ENCODE measurements at regions not wholly inside any gene's neighbourhood (a gene's known extent, or its start where the extent isn't known, plus 50 kb on each side); places are given as distances from the start of the nearest gene placed in this dataset.

DNA sequence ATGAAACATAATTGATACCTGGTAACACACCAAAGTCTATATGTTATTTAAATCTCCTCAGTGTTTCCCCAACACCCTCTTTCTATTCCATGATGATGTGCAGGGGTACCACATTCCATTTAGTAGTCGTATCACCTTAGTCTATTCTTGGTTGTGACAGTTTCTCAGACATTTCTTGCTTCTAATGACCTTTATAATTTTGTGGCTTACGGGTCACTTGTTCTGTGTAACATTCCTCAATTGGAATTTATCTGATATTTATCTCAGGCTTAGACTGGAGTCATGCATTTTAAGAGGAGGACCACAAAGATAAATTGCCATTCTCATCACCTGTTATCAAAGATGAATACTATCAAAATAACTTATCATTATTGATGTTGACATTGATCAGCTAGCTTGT, 679.6 kb downstream of the USP25 start:
- H3K9me3 Mint-ChIP-seq (ENCODE audit: low read depth) = peaks cover 5% of the 10 kb centered on the region

DNA sequence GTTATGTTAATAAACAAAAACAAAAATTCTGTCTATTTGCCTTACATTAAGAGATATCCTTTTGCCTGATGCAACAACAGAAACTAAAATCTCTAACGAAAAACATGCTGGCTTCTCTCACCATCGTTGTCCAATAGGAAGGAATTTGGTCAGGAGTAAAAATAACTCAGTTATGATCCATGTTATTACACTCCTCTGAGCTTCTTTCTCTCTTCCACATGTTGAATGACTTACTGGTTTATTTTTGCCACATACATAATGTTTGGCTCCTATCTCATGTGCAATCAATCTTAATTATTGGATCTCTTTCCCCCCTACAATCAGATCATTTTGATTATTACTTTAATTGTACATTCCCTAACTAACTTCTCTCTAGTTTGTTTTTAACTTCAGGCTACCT, 688.4 kb downstream of the USP25 start:
- no peaks in the 10 kb centered on the region for H3K27me3 Mint-ChIP-seq (ENCODE audit: low read depth)
- peaks cover 38% of the 10 kb centered on the region for H3K4me1 Mint-ChIP-seq (ENCODE audit: low read depth)
- H3K27ac Mint-ChIP-seq (ENCODE audit: unreplicated experiment) = peak overlapping the region; percentile 86
- no peaks in the 10 kb centered on the region for H3K9me3 Mint-ChIP-seq (ENCODE audit: low read depth)
- no peaks in the 10 kb centered on the region for H3K36me3 Mint-ChIP-seq (ENCODE audit: low read depth)
- DNase-seq (ENCODE audit: low spot score) = no peak
- TF ChIP-seq CTCF (IDR thresholded peaks at IDR 0.05) = no peak
- H3K4me3 Mint-ChIP-seq (ENCODE audit: unreplicated experiment) = peak overlapping the region; percentile 34

More for the DNA sequence above, 679.6 kb downstream of the USP25 start:
- no peak for DNase-seq (ENCODE audit: low spot score)
- peaks cover 41% of the 10 kb centered on the region for H3K4me1 Mint-ChIP-seq (ENCODE audit: low read depth)
- no peak for TF ChIP-seq CTCF (IDR thresholded peaks at IDR 0.05)
- peak overlapping the region; percentile 15 for H3K27ac Mint-ChIP-seq (ENCODE audit: unreplicated experiment)
- peaks cover 2% of the 10 kb centered on the region for H3K36me3 Mint-ChIP-seq (ENCODE audit: low read depth)
- H3K27me3 Mint-ChIP-seq (ENCODE audit: low read depth) = no peaks in the 10 kb centered on the region
- H3K4me3 Mint-ChIP-seq (ENCODE audit: unreplicated experiment) = no peak overlapping the region

GRCh38 chr21:16418642-16419041, 688.9 kb downstream of the USP25 start:
- Mint-ChIP-seq H3K27ac (ENCODE audit: unreplicated experiment) (peak overlapping the region; percentile 86), H3K9me3 (ENCODE audit: low read depth) (no peaks in the 10 kb centered on the region), H3K27me3 (ENCODE audit: low read depth) (no peaks in the 10 kb centered on the region), H3K36me3 (ENCODE audit: low read depth) (no peaks in the 10 kb centered on the region), H3K4me3 (ENCODE audit: unreplicated experiment) (peak overlapping the region; percentile 87), H3K4me1 (ENCODE audit: low read depth) (peaks cover 38% of the 10 kb centered on the region)
- no peak for DNase-seq (ENCODE audit: low spot score)
- no peak for TF ChIP-seq CTCF (IDR thresholded peaks at IDR 0.05)

DNA sequence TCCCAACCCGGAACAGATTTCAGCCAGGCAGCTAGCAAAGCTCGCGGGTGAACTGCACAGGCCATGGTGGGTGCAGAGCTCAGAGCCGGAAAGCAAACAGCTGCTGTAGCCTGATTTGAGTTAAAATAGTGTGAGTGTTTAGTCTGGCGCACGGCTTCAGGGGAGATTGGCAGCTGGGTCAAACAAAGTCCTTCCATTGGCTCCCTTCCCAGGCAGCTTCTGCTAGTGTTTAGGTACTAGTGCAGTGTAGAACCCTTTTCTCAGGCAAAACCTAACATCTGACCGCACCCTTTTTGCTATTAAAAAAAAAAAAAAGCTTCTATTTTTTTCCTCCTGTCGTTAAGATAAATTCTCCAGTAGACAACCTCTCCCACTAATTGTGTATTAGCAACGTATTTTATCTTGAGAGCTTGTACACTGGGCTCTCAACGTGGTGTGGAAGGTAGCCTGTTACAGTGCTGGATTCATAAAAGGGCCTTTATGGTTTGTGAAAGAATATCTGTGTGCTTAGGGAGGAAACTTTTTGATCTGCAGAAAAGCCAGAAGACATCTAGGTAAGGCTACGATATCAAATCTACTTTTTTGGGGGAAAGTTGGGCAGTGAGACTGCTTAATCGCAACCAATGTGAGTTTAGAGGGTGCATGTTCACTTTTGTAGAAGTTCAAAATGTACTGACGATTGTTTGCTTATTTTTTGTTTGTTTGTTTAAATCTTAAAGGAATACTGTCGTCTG, 689.6 kb downstream of the USP25 start:
- Mint-ChIP-seq H3K27me3 (ENCODE audit: low read depth) (no peaks in the 10 kb centered on the region), H3K36me3 (ENCODE audit: low read depth) (no peaks in the 10 kb centered on the region), H3K4me3 (ENCODE audit: unreplicated experiment) (peak overlapping the region; percentile 87), H3K4me1 (ENCODE audit: low read depth) (peaks cover 40% of the 10 kb centered on the region), H3K27ac (ENCODE audit: unreplicated experiment) (peak overlapping the region; percentile 86), H3K9me3 (ENCODE audit: low read depth) (no peaks in the 10 kb centered on the region)
- no peak for DNase-seq (ENCODE audit: low spot score)
- no peak for TF ChIP-seq CTCF (IDR thresholded peaks at IDR 0.05)

DNA sequence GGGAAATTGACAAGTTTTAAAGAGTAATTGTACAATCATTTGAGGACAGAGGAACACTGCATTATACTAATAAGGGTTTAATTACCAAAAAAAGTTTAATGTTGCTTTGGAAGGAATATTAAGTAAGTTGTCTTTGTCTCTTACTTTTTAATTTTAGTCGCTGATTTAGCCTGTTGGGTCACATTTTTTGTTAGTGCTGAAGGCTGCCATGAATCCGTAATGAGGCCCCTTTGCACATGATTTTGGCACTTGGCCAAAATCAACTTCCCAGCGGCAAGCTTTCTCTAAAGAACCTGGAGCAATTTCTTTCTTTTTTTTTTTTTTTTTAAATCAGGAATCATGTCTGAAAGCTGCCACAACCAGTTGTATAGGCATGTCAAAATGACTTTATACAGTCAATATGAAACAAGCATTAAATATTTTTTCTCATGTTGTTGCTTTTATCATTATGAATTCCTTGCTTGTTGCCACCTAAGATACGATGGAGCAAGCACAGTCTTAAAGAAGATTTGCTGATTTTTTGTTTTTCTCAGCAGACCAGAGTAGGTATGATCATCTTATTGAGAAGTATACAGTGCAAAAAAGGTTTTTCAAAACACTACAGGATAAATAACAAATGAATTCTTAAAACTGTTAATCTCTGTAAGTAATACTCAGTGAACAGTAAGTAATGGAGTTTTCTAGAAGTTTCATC, 690.4 kb downstream of the USP25 start:
- Mint-ChIP-seq H3K9me3 (ENCODE audit: low read depth) (no peaks in the 10 kb centered on the region), H3K4me1 (ENCODE audit: low read depth) (peaks cover 47% of the 10 kb centered on the region), H3K27ac (ENCODE audit: unreplicated experiment) (peak overlapping the region; percentile 86), H3K27me3 (ENCODE audit: low read depth) (no peaks in the 10 kb centered on the region), H3K4me3 (ENCODE audit: unreplicated experiment) (peak overlapping the region; percentile 87), H3K36me3 (ENCODE audit: low read depth) (no peaks in the 10 kb centered on the region)
- no peak for DNase-seq (ENCODE audit: low spot score)
- no peak for TF ChIP-seq CTCF (IDR thresholded peaks at IDR 0.05)

All from chondrocyte (in vitro differentiated cells).